GM19438 (cell line): ENCODE measurements at regions not wholly inside any gene's neighbourhood (a gene's known extent, or its start where the extent isn't known, plus 50 kb on each side); places are given as distances from the start of the nearest gene placed in this dataset.
"Not testable (repeated sequence)": the region's sequence is repeated elsewhere in the genome, so short reads cannot be mapped to it uniquely, and the experiment has no call there.

Experiments
- ATAC-seq: cut with Tn5 transposase; IDR thresholded peaks from one replicate; pipeline ENCODE4 v1.9.1; 2021; ENCODE audit warnings: low read depth; ENCODE audit not compliant: unreplicated experiment

- no peak for ATAC-seq
These were observed 212.4 kb downstream of the RPIA start for GRCh38 chr2:88903749-88904353.

DNA sequence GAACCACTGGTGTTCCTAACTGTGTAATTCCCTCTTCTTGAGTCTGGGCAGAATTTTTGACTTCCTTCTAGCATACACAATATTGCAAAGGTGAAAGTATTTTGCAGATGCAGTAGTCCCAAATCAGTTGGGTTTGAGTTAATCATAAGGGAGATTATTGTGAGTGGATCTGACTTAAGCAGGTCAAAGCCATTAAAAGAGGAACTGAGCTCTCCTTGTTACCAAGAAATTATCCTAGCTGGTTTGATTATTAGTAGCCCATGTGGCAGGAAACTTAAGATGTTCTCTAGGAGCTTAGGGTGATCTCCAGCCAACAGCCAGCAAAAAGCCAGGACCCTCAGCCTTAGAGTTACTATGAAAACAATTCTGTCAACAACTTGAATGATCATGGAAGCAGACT, 221.8 kb downstream of the RPIA start:
- no peak for ATAC-seq

GRCh38 chr2:88919087-88919738, 227.7 kb downstream of the RPIA start:
- ATAC-seq = no peak

DNA sequence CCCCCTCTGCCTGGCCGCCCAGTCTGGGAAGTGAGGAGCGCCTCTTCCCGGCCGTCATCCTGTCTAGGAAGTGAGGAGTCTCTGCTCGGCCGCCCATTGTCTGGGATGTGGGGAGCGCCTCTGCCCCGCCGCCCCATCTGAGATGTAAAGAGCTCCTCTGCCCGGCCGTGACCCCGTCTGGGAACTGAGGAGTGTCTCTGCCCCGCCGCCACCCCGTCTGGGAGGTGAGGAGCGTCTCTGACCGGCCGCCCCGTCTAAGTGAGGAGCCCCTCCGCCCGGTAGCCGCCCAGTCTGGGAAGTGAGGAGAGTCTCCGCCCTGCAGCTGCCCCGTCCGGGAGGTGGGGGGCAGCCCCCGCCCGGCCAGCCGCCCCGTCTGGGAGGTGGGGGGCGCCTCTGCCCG, 228.9 kb downstream of the RPIA start:
- not testable (repeated sequence) for ATAC-seq

- ATAC-seq = no peak
These were observed 233.1 kb downstream of the RPIA start for GRCh38 chr2:88924533-88924932.

GRCh38 chr2:88925770-88926462, 234.4 kb downstream of the RPIA start:
- no peak for ATAC-seq

DNA sequence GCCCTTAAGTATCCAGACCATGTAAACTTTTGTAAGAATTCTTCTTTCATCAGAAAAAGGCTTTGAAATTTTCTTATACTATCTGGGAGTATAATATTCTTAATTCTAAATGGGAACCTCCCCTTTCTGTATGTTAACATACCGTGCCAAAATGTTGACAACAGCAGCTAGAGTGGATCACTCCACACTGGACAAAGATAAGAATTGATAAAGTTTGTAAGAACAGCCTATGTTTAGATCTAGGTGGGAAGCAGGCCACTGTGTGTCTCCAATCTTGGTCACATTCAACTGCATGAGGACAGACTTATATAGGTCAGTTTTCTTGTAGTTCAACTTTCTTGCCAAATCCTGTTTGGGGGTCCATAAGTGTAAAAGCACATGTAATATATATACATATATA, 235.7 kb downstream of the RPIA start:
- ATAC-seq = no peak

GRCh38 chr2:88930659-88931058, 239.2 kb downstream of the RPIA start:
- no peak for ATAC-seq

DNA sequence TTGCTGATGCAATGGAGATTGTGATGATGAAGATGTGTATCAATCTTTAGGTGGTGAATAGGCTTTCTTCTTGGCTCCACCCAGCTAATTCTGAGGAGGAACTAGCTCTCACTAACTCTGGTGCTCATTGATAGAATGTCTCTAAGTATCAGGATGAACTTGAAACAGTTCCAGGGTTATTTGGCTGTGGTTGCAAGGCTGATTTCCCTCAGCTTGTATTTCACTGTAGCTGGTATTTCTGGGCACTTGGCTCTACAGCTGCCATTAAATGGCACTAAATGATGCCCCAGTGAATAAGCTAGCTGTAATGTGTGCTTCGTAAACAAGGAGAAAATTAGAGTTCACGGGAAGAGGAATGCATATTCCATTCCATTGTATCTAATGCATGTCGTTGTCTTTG, 241.2 kb downstream of the RPIA start:
- ATAC-seq = no peak

- ATAC-seq = no peak
These were observed 241.6 kb downstream of the RPIA start for GRCh38 chr2:88933091-88933490.

DNA sequence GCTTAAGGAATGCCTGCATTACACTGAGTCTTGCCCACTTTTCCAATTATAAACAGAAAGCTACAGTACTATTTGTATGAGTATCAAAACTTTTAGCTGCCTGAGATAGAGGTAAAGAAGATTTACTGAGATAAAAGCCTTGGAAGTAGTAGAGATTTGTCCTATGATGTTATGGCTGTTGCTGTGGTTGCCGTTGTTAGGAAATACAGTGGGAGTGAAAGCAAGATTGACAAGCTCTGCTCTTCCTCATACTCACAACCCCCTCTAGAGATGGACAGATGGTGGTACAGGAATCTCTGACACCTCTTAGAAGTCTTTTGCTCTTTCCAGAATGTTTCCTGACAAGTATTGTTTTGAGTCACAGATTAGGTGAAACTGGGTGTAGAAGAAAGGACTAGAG, 242.5 kb downstream of the RPIA start:
- no peak for ATAC-seq

DNA sequence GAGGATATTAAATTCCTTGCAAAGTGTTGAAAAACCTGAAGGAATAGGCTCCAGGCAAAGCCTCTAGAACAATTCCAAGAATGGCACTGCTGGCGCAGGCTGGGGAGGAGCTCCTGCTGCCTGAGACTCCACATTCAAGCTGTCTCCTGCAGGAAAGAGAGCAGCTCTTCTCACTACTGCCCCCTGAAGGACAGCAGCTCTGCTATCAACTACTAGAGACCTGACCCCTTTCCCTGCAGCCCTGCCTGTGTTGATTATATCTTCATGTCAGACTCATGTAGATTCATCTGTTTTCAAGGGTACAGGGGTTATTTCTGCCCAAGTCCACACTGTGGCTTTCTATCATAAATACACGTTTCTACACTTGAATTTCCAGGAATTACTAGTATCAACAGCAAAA, 249.7 kb downstream of the RPIA start:
- ATAC-seq = not testable (repeated sequence)

GRCh38 chr2:88942798-88943197, 251.3 kb downstream of the RPIA start:
- no peak for ATAC-seq

DNA sequence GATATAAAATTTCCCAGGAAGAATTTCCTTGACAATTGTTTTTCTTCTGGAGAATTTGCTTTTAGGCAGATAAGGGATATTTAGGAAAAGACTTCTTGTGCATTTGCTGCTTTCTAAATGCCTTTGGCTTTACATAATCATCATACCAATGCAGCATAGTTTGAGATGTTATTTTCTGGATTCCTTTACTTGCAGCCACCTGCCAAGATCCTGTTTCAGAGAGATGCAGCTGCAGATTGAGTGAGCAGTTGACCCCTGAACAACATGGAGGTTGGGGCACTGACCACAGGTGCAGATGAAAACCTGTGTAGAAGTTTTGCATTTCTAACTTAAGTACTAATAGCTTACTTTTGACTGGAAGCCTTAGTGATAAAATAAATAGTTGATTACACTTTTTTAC, 257.9 kb downstream of the RPIA start:
- no peak for ATAC-seq

DNA sequence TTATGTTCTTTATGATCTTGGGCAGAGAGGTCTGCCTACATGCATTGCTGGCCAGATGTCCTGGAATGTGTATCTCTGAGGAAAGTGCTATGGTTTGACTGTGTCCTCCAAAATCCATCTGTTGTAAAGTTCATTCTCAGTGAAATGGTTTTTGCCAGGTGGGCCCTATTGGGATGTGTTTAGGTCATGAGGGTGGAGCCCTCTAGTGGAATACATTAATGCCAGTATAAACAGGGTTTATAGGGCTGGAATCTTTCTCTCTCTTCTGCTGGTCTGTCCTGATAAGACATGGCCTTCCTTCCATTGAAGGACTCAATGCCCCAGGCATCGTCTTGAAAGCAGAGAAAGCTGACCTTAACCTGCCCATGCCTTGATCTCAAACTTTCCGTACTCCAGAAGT, 258.5 kb downstream of the RPIA start:
- ATAC-seq = no peak

- ATAC-seq = no peak
These were observed 264.1 kb downstream of the RPIA start for GRCh38 chr2:88955607-88956006.

- ATAC-seq = no peak
These were observed 268.2 kb downstream of the RPIA start for GRCh38 chr2:88959480-88960204.

- ATAC-seq = not testable (repeated sequence)
These were observed 269.9 kb downstream of the RPIA start for GRCh38 chr2:88961323-88961722.

DNA sequence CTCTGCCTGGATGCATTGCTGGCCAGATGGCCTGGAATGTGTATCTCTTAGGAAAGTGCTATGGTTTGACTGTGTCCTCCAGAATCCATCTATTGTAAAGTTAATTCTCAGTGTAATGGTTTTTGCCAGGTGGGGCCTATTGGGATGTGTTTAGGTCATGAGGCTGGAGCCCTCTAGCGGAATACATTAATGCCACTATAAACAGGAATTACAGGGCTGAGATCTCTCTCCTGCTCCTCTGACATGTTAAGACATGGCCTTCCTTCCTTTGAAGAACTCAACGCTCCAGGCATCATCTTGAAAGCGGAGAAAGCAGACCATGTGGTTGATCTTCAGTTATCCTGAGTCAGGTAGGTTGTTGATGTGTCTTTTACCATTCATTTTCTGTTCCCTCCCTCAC, 276.4 kb downstream of the RPIA start:
- no peak for ATAC-seq

DNA sequence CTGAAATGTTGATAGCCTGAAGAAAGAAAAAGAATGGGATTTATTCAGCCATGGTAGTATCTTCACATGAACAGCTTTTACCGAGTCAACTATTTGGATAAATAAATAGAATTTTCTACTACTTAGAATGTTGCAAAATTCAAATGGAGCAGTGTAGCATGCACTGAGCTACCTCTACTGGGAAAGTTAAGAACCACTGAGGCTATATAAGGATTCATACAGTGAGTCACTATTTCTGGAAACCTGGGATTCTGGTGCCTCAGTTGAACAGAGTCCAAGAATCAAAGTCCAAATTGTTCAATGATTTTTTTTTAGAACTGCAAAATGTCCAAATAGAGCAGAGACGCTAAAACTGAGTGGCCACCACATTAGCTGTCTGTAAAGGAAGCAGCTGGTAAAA, 286.5 kb downstream of the RPIA start:
- ATAC-seq = not testable (repeated sequence)

- ATAC-seq = not testable (repeated sequence)
These were observed 287.0 kb downstream of the RPIA start for GRCh38 chr2:88978446-88978845.
